CD4-positive, alpha-beta T cell treated with Interleukin-6 for 4 hours (primary cell): ENCODE measurements at regions not wholly inside any gene's neighbourhood (a gene's known extent, or its start where the extent isn't known, plus 50 kb on each side); places are given as distances from the start of the nearest gene placed in this dataset.
"Not testable (repeated sequence)": the region's sequence is repeated elsewhere in the genome, so short reads cannot be mapped to it uniquely, and the experiment has no call there.

ENCODE experiments used
- DNase-seq: peaks from one replicate; pipeline ENCODE4 v3.0.0-alpha.2; 2020; ENCODE audit warnings: mixed read lengths

GRCh38 chr14:105742904-105743701 is 216.7 kb downstream of the TMEM121 start:
- not testable (repeated sequence) for DNase-seq

GRCh38 chr14:105744213-105744787 is 217.9 kb downstream of the TMEM121 start:
- not testable (repeated sequence) for DNase-seq

GRCh38 chr14:105745433-105746123 is 219.2 kb downstream of the TMEM121 start:
- DNase-seq = no peak

- no peak for DNase-seq
Measured at GRCh38 chr14:105746124-105746514, 219.7 kb downstream of the TMEM121 start.

GRCh38 chr14:105746800-105747502 is 220.6 kb downstream of the TMEM121 start:
- DNase-seq = not testable (repeated sequence)

- DNase-seq = not testable (repeated sequence)
Measured at GRCh38 chr14:105747503-105748203, 221.3 kb downstream of the TMEM121 start.

- DNase-seq = no peak
Measured at GRCh38 chr14:105748204-105748578, 221.8 kb downstream of the TMEM121 start.

- DNase-seq = not testable (repeated sequence)
Measured at GRCh38 chr14:105748710-105749109, 222.3 kb downstream of the TMEM121 start.

- DNase-seq = not testable (repeated sequence)
Measured at GRCh38 chr14:105749870-105750541, 223.6 kb downstream of the TMEM121 start.

GRCh38 chr14:105751291-105751751 is 224.9 kb downstream of the TMEM121 start:
- not testable (repeated sequence) for DNase-seq

GRCh38 chr14:105752420-105752819 is 226.0 kb downstream of the TMEM121 start:
- DNase-seq = not testable (repeated sequence)

GRCh38 chr14:105760691-105761344 is 234.4 kb downstream of the TMEM121 start:
- DNase-seq = no peak

- not testable (repeated sequence) for DNase-seq
Measured at GRCh38 chr14:105761345-105761740, 235.0 kb downstream of the TMEM121 start.

GRCh38 chr14:105761842-105762241 is 235.5 kb downstream of the TMEM121 start:
- no peak for DNase-seq

GRCh38 chr14:105762262-105762661 is 235.9 kb downstream of the TMEM121 start:
- DNase-seq = not testable (repeated sequence)

- not testable (repeated sequence) for DNase-seq
Measured at GRCh38 chr14:105764254-105764901, 238.0 kb downstream of the TMEM121 start.

GRCh38 chr14:105765072-105765825 is 238.9 kb downstream of the TMEM121 start:
- DNase-seq = not testable (repeated sequence)

GRCh38 chr14:105765893-105766614 is 239.7 kb downstream of the TMEM121 start:
- no peak for DNase-seq

GRCh38 chr14:105767315-105767714 is 240.9 kb downstream of the TMEM121 start:
- DNase-seq = no peak
